HG02840 (cell line): ENCODE measurements at regions not wholly inside any gene's neighbourhood (a gene's known extent, or its start where the extent isn't known, plus 50 kb on each side); places are given as distances from the start of the nearest gene placed in this dataset.
"Not testable (repeated sequence)": the region's sequence is repeated elsewhere in the genome, so short reads cannot be mapped to it uniquely, and the experiment has no call there.

Source experiments
- ATAC-seq: cut with Tn5 transposase; IDR thresholded peaks from one replicate; pipeline ENCODE4 v1.9.1; 2021; ENCODE audit warnings: mild to moderate bottlenecking, moderate library complexity, moderate number of reproducible peaks; ENCODE audit not compliant: unreplicated experiment, low FRiP score

DNA sequence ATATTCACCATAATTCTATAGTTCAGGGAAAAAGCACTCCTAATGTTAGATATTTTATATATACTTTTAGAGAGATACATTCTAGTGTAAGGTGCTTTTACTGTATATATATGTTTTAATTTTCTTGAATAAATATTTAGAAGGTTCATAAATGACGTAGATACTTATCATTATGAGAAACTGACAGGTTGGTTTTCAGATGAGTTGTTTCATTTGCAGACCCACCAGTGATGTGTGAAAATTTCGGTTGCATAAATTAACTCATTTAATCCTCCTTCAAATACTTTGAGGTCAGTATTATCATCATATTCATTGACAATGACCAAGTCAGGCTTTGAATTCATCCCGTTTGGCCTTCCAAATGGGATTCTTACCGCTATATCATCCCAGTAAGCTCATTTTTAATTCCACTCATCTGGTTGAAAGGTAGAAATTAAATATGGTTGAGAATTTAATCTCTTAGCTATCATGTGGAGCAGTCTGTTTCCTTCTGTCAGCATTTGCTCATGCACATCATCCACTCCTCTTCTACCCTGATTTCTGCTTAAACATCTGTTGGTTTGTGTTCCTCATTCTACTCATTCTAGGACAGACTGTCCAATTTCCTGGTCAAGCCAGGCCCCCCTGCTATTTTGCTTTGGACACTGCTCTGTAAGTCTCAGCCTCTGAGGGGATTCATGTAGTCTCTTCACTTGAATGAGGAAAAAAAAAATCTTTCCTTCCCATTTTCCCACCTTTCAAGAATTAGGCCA, 1156.6 kb downstream of the PLA2G4A start:
- peak; percentile 52 for ATAC-seq

DNA sequence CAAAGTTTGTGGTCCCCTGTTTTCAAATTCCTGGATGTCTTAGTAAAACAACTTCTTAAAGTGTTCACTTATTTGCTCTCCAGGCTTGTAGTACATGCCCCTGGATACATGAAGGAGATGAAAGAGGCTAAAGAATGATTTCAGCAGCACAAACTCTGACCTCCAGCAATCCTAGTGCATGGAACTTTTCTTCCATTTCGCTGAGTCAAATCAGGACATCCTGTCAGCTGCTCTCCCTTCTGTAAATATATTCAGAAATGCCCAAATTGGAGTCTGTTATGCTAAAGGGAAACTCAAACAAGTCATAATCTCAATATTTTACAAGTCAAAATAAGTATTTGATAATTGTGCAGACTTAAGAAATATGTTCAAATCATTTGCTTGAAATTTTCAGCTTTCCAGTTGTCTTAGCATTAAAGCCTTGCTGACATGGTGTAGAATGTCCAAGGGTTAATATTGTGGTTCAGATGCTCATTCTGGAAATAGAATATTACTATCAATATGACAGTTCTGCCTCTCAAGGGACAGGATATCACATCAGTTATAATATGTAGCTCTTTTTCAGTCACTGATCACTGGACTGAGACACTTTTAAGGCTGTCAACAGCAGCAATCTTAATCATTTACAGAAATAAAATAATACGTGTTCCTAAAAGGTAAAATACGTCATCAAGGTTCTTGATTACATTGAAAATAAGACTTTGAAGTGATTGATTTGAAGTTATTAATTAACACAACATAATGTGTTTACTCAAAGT, 1157.3 kb downstream of the PLA2G4A start:
- peak; percentile 83 for ATAC-seq

DNA sequence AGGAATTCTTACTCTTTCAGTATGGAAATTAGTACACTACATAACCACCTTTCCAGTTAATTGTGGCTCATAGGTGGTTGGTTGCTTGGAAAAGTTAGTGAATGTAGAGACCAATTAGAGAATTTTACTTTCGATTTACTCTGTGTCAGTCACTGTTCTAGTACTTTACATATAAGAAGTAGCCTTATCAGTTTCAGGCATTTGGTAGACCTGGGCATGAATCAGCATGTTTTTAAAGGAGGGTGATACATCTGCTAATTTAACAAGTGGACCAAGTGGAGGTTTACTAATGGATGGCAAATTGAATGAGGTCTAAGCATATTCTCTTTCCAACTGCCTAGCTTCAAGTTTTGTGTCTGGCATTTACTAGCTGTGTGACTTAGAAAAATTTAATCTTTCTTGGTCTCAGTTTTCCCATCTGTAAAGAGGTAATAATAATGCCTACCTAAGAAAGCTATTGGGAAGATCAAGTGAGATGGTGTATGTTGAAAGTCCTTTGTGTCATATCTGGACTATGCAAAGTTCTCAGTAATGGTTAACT, 1158.6 kb downstream of the PLA2G4A start:
- ATAC-seq, result no peak

DNA sequence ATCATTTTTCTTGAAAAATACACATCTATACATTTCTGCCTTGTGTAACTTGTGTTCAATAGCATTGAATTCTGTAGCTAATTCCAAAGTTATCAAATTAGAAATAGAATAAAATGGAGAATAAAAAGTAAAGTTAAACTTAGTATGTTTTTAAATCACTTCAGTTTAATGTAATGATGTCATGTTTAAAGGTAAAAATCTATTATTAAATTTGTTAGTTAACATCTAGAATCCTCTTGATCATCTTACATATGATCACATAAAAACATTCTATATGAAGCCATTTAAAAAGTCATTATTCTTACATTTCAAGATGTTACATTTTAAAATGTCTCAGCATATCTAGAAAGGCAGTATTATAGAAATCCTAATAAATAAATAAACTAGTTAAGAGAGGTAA, 1163.2 kb downstream of the PLA2G4A start:
- no peak for ATAC-seq

DNA sequence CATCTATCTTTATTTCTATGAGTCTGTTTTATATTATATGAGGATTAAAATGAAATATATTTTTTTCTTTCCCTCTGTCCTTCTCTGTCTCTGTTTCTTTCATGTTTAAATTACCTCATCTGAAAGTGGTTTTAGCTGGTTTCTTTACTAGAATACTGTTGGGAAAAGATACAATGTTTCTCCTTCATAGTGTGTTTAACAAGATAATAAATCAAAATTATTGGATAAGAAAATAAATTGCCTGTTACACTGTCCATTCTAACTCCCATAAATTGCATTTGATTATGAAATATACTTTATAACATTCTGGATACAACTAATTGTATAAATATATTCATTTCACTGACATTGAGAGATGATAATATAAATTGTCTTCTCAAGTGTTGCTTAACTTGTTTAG, 1168.0 kb downstream of the PLA2G4A start:
- no peak for ATAC-seq

DNA sequence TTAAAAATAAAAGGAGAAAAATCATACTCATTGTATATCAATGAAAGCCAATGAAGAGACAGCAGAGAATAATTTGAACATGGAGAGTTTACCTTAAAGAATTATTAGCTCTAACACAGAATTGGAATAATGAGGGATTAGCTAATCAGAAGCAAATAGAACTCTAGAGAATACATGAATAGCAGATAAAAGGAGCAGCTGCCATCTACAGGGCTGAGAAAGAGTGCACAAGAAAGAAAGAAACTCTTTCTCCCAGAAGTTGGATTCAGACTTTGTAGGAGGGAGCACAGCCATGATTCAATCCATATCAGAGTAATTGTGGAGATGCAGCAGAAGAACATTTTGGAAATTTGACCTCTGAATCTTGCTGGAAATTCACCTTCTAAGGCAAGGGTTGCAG, 1171.2 kb downstream of the PLA2G4A start:
- ATAC-seq, result no peak

DNA sequence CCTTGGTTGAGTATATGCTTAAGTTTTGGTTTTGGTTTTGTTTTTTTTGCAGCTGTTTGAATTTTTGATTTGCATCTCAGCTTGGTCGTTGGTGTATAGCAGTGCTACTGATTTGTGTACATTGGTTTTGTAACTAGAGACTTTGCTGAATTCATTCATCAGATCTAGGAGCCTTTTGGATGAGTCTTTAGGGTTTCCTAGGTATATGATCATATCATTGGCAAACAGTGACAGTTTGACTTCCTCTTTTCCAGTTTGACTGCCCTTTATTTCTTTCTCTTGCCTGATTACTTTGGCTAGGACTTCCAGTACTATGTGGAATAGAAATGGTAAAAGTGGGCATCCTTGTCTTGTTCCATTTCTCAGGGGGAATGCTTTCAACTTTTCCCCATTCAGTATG, 1174.9 kb downstream of the PLA2G4A start:
- ATAC-seq, result not testable (repeated sequence)

DNA sequence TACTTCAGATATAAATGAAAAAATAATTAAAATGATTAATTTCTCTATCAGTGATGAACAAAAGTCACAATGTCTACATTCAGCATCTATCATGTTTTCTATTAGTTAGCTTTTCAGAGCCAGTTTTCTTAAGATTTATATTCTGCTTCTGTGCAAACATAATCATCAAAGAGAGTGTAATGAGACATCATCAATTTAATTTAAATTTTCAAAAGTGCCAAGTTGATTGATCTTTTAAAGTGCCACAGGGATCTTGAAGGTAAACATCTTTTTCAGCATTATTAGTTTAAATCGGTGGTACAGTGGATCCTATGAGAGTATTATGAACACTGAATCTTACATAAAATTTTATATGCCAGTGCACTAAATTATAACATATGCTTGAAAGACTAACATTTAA, 1176.1 kb downstream of the PLA2G4A start:
- no peak for ATAC-seq

DNA sequence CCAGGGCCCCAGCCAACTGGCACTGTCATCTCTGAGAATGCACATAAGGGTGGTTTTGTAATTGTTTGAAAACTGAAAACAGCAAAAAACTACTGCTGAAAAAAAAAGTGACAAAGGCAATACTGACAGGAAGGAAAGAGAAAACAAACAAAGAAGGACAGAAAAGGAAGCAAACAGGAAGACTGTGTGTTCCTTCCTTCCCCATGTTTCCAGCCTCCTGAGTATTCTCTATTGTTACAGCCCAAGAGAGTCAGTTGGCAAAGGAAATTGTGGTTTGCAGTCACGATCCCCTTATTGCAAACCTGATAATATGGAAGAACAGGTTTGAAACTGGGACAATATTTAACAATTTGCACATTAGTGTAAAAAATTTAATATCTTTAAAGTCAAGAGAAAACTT, 1177.6 kb downstream of the PLA2G4A start:
- no peak for ATAC-seq

DNA sequence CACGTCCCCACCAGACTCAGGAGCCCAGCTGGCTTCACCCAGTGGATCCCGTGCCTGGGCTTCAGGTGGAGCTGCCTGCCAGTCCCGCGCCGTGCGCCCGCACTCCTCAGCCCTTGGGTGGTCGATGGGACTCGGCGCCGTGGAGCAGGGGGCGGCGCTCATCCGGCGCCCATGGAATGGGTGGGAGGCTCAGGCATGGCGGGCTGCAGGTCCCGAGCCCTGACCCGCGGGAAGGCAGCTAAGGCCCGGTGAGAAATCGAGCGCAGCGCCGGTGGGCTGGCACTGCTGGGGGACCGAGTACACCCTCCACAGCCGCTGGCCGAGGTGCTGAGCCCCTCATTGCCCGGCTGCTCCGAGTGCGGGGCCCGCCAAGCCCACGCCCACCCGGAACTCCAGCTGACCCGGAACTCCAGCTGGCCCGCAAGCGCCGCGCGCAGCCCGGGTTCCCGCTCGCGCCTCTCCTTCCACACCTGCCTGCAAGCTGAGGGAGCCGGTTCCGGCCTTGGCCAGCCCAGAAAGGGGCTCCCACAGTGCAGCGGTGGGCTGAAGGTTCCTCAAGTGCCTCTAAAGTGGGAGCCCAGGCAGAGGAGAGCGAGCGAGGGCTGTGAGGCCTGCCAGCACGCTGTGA, 1184.6 kb downstream of the PLA2G4A start:
- not testable (repeated sequence) for ATAC-seq

DNA sequence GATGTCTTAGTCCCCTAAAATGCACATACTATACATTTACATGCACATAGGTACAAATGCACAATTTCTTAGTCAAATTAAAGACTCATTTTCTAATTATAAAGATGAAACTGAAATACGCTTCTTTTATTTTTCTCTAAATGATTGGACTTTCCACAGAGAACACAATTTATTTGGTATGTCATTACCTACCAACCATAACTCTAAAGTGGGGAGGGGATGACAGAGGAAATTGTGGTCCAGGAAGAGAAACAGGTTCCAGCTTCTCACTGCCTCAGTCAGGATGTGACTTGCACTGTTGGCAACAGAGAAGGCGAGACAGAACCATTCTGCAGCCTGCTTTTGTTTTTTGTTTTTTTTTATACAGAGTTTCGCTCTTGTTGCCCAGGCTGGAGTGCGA, 1189.2 kb downstream of the PLA2G4A start:
- no peak for ATAC-seq

DNA sequence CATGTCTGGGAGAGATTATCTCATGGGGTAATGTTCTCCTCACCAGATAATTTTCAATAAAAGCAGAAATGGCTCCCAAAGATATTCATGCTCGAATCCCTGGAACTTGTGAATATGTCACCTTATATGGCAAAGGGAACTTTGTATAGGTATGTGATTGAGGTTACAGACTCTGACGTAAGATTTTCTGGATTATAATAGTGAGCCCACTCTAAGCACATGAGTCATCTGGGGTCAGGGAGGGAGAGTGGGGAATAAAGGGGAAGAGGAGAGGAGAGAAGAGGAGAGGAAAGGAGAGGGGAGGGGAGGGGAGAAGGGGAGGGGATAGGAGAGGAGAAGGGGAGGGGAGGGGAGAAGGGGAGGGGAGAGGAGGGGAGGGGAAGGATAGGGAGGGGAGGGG, 1193.9 kb downstream of the PLA2G4A start:
- no peak for ATAC-seq

DNA sequence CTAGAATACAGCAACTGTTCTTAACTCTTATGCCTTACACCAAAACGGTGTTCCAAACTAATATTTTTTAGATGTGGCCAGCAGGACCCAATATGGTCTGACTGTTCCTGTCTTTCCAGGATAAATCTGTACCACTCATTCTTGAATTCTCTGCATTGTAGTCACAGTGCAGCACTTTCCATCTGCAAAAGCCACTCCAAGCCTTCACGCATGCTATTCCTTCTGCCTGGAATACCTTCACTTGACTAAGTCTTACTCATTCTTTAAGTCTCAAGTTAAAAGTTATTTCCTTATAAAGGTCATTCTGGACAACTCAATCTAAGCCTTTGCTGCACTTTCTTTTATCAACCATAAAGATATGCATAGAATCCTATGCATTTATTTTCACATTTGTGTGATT, 1194.5 kb downstream of the PLA2G4A start:
- ATAC-seq, result no peak

DNA sequence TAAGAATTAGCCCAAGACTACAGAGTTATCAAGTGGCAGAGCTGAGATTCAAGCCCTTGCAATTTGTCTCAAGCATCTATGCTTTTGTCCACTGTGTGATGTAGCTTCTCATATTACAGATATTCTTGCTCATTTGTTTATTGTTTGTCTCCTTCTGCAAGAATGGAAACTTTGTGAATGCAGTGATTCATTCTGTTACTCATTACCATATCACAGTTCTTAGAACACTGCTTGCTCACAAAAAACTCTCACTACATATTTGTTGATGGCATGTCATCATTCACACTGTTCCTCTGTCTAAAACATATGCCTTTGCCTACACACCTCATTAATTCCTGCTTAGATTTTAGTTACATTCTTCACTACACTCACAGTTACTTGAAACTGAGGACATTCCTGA, 1198.9 kb downstream of the PLA2G4A start:
- peak; percentile 88 for ATAC-seq

DNA sequence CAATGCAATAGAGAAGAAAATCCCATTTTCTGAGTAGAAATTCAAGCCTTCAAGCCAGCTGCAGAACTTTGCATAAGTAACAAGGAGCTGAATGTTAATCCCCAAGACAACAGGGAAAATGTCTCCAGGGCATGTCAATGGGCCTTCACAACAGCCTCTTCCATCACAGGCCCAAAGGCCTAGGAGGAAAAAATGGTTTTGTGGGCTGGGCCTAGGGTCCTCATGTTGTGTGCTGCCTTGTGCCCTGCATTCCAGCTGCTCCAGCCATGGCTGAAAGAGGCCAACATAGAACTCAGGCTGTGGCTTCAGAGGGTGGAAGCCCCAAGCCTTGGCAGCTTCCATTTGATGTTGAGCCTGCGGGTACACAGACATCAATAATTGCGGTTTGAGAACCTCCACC, 1208.8 kb downstream of the PLA2G4A start:
- ATAC-seq, result not testable (repeated sequence)

DNA sequence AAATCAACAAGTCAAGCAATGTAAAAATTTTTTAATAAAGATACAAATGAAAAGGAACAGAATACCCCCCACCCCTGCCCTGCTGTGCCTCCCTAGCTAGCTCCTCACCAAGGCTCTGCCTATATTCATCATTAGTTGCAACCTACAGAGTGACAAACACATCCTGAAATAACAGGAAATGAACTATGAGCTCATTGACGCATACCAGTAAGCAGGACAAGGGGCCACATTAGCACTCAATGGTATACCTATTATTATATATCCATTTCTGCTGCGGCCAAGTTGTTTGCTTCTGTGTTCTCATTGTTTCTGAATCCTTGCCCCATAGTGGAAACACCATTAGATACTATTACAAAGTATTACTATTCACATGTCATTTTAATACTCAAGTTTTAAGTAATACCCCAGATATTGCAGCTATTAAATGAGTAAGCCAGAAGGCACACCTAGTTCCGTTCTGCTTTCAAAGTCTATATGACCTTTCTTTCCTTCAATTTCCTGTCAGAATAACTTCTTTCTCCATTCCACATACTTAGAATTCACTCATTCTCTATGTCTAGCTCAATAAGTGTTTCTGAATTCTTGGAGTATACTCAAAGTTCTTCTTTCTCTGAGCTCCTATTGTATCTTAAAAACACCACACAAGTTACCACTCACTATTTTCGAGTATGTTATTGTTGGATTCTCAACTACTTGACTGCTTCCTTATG, 1214.9 kb downstream of the PLA2G4A start:
- ATAC-seq, result no peak

DNA sequence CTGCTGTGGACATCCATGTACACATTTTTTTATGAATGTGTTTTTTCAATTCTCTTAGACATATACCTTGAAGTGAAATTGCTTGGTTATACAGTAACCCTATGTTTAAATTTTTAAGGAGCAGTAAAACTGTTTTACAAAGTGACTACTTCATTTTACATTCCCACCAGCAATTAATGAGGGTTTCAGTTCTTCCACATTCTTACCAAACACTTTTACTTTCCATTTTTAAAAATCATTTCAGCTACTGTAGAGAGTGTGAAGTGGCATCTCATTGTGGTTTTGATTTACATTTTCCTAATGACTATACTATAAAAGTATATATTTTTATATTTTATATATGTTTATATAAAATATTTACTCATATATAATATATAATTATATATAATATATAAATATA, 1221.5 kb downstream of the PLA2G4A start:
- ATAC-seq, result no peak

DNA sequence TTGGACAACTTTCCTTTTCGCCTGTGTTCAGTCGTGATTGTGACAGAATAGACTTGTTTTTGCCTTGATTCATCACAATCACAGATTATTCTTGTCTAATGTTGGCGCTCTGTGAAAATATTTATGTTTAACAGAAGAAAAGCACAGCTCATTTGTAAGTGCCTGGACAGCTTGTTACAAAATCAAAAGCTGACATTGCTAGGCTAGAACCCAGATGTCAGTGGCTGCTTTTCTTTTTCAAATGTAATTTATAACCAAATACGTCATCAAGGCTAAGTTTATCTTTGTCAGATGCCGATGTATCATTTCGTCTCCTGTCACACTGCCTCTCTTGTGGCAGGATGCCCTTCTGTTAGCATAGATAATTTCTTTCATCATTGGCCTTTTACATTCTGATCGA, 1227.3 kb downstream of the PLA2G4A start:
- no peak for ATAC-seq

DNA sequence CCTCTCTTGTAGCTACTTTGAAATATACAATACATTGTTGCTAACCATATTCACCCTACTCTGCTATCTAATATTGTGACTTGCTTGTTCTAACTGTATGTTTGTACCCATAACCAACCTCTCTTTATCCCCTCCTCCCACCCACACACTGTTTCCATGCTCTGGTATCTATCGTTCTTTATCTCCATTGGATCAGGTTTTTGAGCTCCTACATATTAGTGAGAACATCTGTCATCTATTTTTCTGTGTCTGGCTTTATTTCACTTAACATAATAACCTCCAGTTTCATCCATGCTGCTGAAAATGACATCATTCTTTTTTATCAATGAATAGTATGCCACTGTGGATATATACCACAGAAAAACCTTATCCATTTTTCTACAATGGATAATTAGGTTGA, 1230.1 kb downstream of the PLA2G4A start:
- no peak for ATAC-seq

DNA sequence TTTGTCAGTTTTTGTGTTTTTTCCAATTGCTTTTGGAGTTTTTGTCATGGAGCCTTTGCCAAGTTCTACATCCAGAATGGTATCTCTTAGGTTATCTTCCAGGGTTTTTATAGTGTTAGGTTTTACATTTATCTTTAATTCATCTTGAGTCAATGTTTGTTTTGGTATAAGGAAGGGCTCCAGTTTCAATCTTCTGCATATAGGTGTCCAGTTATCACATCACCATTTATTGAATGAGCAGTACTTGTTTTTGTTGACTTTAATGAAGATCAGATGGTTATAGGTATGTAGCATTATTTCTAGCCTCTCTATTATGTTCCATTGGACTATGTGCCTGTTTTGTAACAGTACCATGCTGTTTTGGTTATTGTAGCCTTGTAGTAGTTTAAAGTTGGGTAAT, 1233.1 kb downstream of the PLA2G4A start:
- no peak for ATAC-seq

DNA sequence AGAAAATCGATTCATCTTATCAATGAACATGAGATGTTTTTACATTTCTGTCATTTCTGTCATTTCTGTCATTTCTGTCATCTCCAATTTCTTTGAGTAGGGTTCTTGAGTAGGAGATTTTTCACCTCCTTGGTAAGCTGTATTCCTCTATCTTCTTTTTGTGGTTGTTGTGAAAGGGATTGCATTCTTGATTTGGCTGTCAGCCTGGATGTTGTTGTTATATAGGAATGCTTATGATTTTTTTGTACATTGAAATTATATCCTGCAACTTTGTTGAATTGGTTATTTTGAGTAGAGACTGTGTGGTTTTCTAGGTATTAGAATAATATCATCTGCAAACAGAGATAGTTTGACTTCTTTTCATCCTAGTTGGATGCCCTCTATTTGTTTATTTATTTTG, 1233.7 kb downstream of the PLA2G4A start:
- ATAC-seq, result no peak
